SK-N-SH (cell line): ENCODE measurements at regions not wholly inside any gene's neighbourhood (a gene's known extent, or its start where the extent isn't known, plus 50 kb on each side); places are given as distances from the start of the nearest gene placed in this dataset.

Source experiments
- CTCF ChIA-PET: fragments of 300-600, 350-600 bp; formaldehyde crosslinking; extraction: SDS; loops from one replicate; lab custom pipeline; 2021; lab: Yijun Ruan, JAX
- POLR2A ChIA-PET: fragments of 350-600 bp; sonication (Branson Sonifier 250); formaldehyde crosslinking; extraction: SDS; loops from one replicate; lab custom pipeline; 2020; ENCODE audit warnings: antibody characterized with exemption, inconsistent platforms; lab: Yijun Ruan, JAX
- DNase-seq: peaks from one replicate; pipeline ENCODE4 v3.0.0; 2012
- H2AFZ ChIP-seq: fragments of 200-600 bp; sonication (generic); 2 replicates; pipeline ENCODE4 v1.8.1; 2016; ENCODE audit warnings: antibody characterized with exemption, mild to moderate bottlenecking, low read depth
- H3F3A ChIP-seq: fragments of 200-600 bp; sonication (generic); replicated peaks from 2 replicates; pipeline ENCODE3; 2016; ENCODE audit warnings: antibody characterized with exemption, mild to moderate bottlenecking; ENCODE audit not compliant: insufficient read depth
- H3K27ac ChIP-seq, 2 experiments: fragments of 200-500 bp in 1 of 2; fragments of 200-600 bp in 1 of 2; sonication (Bioruptor generic) in 1 of 2; sonication (generic), shearing (Covaris generic) in 1 of 2; 2 replicates each; pipeline versions ENCODE4 v1.5.1 to v1.6.1; 2014 to 2016; ENCODE audit warnings: low read depth in 2 of 2, inconsistent platforms in 1 of 2, low read length in 1 of 2, mild to moderate bottlenecking in 1 of 2, mixed read lengths in 1 of 2
- H3K27me3 ChIP-seq: fragments of 200-600 bp; sonication (generic), shearing (Covaris generic); 2 replicates; pipeline ENCODE4 v1.6.1; 2016; ENCODE audit warnings: mixed run types; ENCODE audit not compliant: insufficient read depth
- H3K36me3 ChIP-seq, 2 experiments: fragments of 200-500 bp in 1 of 2; fragments of 200-600 bp in 1 of 2; sonication (Bioruptor generic) in 1 of 2; sonication (generic) in 1 of 2; replicated peaks in 1 of 2; 2 replicates each; pipeline versions ENCODE3 to v1.5.1; 2014 to 2016; ENCODE audit warnings: low read length in 1 of 2, mild to moderate bottlenecking in 1 of 2; ENCODE audit not compliant: insufficient read depth in 2 of 2, control insufficient read depth in 1 of 2
- H3K4me1 ChIP-seq, 2 experiments: fragments of 200-500 bp in 1 of 2; fragments of 200-600 bp in 1 of 2; sonication (Bioruptor generic) in 1 of 2; sonication (generic), shearing (Covaris generic) in 1 of 2; 2 replicates each; pipeline versions ENCODE4 v1.5.1 to v1.6.1; 2014 to 2016; ENCODE audit warnings: low read depth in 1 of 2, low read length in 1 of 2, mixed run types in 1 of 2; ENCODE audit not compliant: insufficient read depth in 2 of 2, control insufficient read depth in 1 of 2
- H3K4me2 ChIP-seq: fragments of 200-600 bp; sonication (generic), shearing (Covaris generic); 2 replicates; pipeline ENCODE4 v1.6.1; 2017; ENCODE audit warnings: mixed run types
- H3K4me3 ChIP-seq, 2 experiments: fragments of 200-500 bp in 1 of 2; fragments of 200-600 bp in 1 of 2; sonication (Bioruptor generic) in 1 of 2; sonication (generic), shearing (Covaris generic) in 1 of 2; 2 replicates each; pipeline versions ENCODE4 v1.5.1 to v1.8.1; 2014 to 2016; ENCODE audit warnings: low read depth in 2 of 2, inconsistent platforms in 1 of 2, low read length in 1 of 2, mild to moderate bottlenecking in 1 of 2, mixed read lengths in 1 of 2, moderate library complexity in 1 of 2
- H3K79me2 ChIP-seq: fragments of 200-600 bp; sonication (generic); 2 replicates; pipeline ENCODE4 v1.8.1; 2017; ENCODE audit warnings: mild to moderate bottlenecking; ENCODE audit not compliant: insufficient read depth
- H3K9ac ChIP-seq: fragments of 200-600 bp; sonication (generic); 2 replicates; pipeline ENCODE4 v1.6.1; 2017; ENCODE audit warnings: mixed run types
- H3K9me2 ChIP-seq: fragments of 200-600 bp; sonication (generic); 2 replicates; pipeline ENCODE4 v1.6.1; 2017; ENCODE audit warnings: mixed run types
- H3K9me3 ChIP-seq: fragments of 200-600 bp; sonication (generic); 2 replicates; pipeline ENCODE4 v1.6.1; 2017; ENCODE audit warnings: mixed run types, mild to moderate bottlenecking, moderate library complexity
- H4K20me1 ChIP-seq: fragments of 200-600 bp; sonication (generic); 2 replicates; pipeline ENCODE4 v1.6.1; 2017; ENCODE audit warnings: mild to moderate bottlenecking, mixed run types; ENCODE audit not compliant: insufficient read depth
- CTCF ChIP-seq: fragments of 200-600 bp; sonication (generic); IDR thresholded peaks from 2 replicates; pipeline ENCODE4 v1.6.1; 2017; ENCODE audit warnings: antibody characterized with exemption, mild to moderate bottlenecking, moderate library complexity
- ELF1 ChIP-seq: IDR thresholded peaks from 2 replicates; pipeline ENCODE4 v1.4.0; 2012
- EZH2phosphoT487 ChIP-seq: fragments of 200-600 bp; sonication (generic); IDR thresholded peaks from 2 replicates; pipeline ENCODE4 v1.6.1; 2017; ENCODE audit warnings: low read depth, mixed run types, mild to moderate bottlenecking, antibody characterized with exemption, moderate library complexity, borderline replicate concordance
- FOSL2 ChIP-seq: IDR thresholded peaks from 2 replicates; pipeline ENCODE4 v1.4.0; 2012; ENCODE audit warnings: low read depth, mild to moderate bottlenecking, moderate library complexity, borderline replicate concordance
- FOXJ3 ChIP-seq: sonication (generic); formaldehyde crosslinking; IDR thresholded peaks from 2 replicates; pipeline ENCODE4 v1.5.1; 2020; ENCODE audit warnings: mild to moderate bottlenecking, missing genetic modification reagents
- FOXM1 ChIP-seq: IDR thresholded peaks from 2 replicates; pipeline ENCODE4 v1.4.0; 2012; ENCODE audit warnings: low read depth, mild to moderate bottlenecking
- GATA2 ChIP-seq: sonication (generic); formaldehyde crosslinking; IDR thresholded peaks from 2 replicates; pipeline ENCODE4 v1.5.0; 2020; ENCODE audit warnings: mild to moderate bottlenecking, missing genetic modification reagents
- NFIC ChIP-seq: IDR thresholded peaks from 2 replicates; pipeline ENCODE4 v1.4.0; 2012; ENCODE audit warnings: borderline replicate concordance
- POLR2AphosphoS5 ChIP-seq: IDR thresholded peaks from 2 replicates; pipeline ENCODE4 v1.6.1; 2012; ENCODE audit warnings: low read depth, low read length
- RAD21 ChIP-seq: IDR thresholded peaks from 2 replicates; pipeline ENCODE4 v1.6.1; 2012; ENCODE audit warnings: mild to moderate bottlenecking, low read length
- RFX5 ChIP-seq: IDR thresholded peaks from 2 replicates; pipeline ENCODE4 v1.6.1; 2012; ENCODE audit warnings: mild to moderate bottlenecking, improper control_type of control experiment, low read length
- RXRA ChIP-seq: IDR thresholded peaks from 2 replicates; pipeline ENCODE4 v1.4.0; 2012; ENCODE audit warnings: low read depth, mild to moderate bottlenecking, borderline replicate concordance
- SMC3 ChIP-seq: IDR thresholded peaks from 2 replicates; pipeline ENCODE4 v1.6.1; 2012; ENCODE audit warnings: low read depth, low read length, improper control_type of control experiment
- TAF1 ChIP-seq: IDR thresholded peaks from 2 replicates; pipeline ENCODE4 v1.6.1; 2012; ENCODE audit warnings: low read depth, mild to moderate bottlenecking, low read length, moderate library complexity, borderline replicate concordance
- TEAD4 ChIP-seq: IDR thresholded peaks from 2 replicates; pipeline ENCODE4 v1.4.0; 2012; ENCODE audit warnings: mild to moderate bottlenecking, borderline replicate concordance; ENCODE audit not compliant: insufficient read depth
- USF1 ChIP-seq: IDR thresholded peaks from 2 replicates; pipeline ENCODE4 v1.4.0; 2012; ENCODE audit warnings: low read depth, borderline replicate concordance
- USF2 ChIP-seq: fragments of 150-350 bp; IDR thresholded peaks from 2 replicates; pipeline ENCODE4 v1.6.1; 2017; ENCODE audit warnings: antibody characterized with exemption, low read length, low read depth, borderline replicate concordance
- WGBS: methylation state at CpG from one replicate; pipeline ENCODE4 v1.1.6; 2017; ENCODE audit warnings: low lambda C conversion rate; 5-methylcytosine and 5-hydroxymethylcytosine counted together

GRCh38 chr12:107336695-107337094 is 243.3 kb upstream of the CRY1 start:
- DNase-seq = no peak
- no peaks in the 10 kb centered on the region for H3K36me3 ChIP-seq
- ChIA-PET POLR2A (no interaction called here), CTCF (interaction anchor here (1.3 to 1.6 kb wide), 3 partner anchors 8 to 205 kb away, joined by 3 to 5 read pairs (median 3); no protein-coding TSS in a partner anchor)
- no peaks in the 10 kb centered on the region for H3F3A ChIP-seq
- H3K4me2 ChIP-seq = no peak overlapping the region
- no peak overlapping the region for H3K4me3 ChIP-seq
- no peak overlapping the region for H3K27ac ChIP-seq
- H4K20me1 ChIP-seq = no peaks in the 10 kb centered on the region
- no peak overlapping the region for H2AFZ ChIP-seq
- H3K27me3 ChIP-seq = no peaks in the 10 kb centered on the region
- no peaks in the 10 kb centered on the region for H3K9me3 ChIP-seq
- TF ChIP-seq TAF1 (no peak), EZH2phosphoT487 (no peak), GATA2 (no peak), USF2 (no peak), FOXM1 (no peak), USF1 (no peak), FOXJ3 (CRISPR knock-in tag) (no peak), RXRA (no peak), TEAD4 (no peak), ELF1 (no peak), SMC3 (no peak), CTCF (no peak), RFX5 (no peak), NFIC (no peak), RAD21 (no peak), FOSL2 (no peak), POLR2AphosphoS5 (no peak)
- 83% methylated on average over 4 of the region's 4 CpGs for WGBS
- H3K79me2 ChIP-seq = no peaks in the 10 kb centered on the region
- H3K9me2 ChIP-seq = no peaks in the 10 kb centered on the region
- no peaks in the 10 kb centered on the region for H3K4me1 ChIP-seq
- H3K9ac ChIP-seq = no peak overlapping the region
